ENCODE measurements at regions not wholly inside any gene's neighbourhood (a gene's known extent, or its start where the extent isn't known, plus 50 kb on each side); places are given as distances from the start of the nearest gene placed in this dataset.
"Not testable (repeated sequence)": the region's sequence is repeated elsewhere in the genome, so short reads cannot be mapped to it uniquely, and the experiment has no call there.

DNA sequence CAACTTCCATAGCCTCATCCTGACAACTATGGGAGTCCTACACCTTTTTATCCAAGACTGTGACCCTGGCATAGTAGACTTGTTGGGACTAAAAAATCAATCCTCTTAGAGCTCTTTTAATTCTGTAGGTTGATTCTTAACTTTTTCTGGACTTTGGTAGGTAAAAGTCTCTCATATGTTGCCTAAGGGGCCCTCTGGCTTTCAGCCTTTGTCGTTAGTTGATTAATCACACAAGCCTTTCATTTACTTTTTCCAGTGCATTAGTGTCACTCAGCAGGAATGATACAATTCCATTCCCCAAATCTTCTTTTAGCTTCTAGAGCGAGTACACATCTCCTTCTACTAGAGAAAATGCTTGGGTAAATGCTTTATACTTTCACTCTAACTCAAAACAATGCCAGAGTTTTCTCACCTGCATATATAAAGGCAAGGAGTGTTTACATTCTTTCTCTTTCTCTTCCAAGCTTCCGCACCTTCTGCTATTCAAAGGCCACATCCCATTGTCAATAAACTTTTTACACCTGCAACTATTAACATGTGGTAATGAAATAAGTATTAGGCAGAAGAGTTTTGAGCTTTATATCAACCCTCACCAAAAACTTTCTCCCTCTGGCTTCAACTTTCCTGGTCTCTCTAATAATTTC, 516.6 kb downstream of the FAM181B start:
- no peak for DNase-seq (ENCODE audit: low read depth)

DNA sequence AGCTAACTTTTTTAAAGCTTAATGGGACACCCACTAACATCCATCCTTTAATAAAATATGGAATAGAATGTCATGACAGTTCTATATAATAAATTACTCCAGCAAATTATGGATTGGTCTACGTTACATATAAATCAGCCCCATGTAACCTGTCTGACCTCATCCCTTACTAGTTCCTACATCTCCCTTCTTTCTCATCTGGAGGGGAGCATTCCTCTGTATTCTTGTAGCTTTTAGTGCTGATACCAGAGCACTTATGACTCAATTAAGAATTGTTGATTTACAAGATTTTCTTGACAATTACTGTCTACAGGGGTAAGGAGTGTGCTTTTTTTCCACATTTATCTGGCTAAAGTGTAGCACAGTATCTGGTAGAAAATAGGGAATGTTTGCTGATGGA, 523.7 kb downstream of the FAM181B start:
- DNase-seq (ENCODE audit: low read depth), result no peak

DNA sequence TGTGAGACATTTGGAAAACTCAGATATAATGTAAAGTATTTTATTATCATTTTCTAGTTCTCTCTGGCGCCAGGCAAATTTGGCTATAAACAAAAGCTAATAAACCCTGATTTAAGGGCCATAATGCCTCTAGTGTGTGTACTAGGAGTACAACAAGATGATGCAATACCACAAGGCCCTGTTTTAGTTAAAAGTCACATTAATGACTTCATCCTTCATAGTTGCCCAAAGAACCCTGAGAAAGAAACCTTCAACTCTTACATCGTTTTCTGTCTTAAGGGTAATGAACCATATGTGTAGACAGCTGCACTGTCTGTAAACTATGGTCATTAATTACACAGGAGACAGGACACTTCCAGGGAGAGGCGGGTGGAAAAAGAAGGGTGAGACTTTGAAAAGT, 538.4 kb downstream of the FAM181B start:
- no peak for DNase-seq (ENCODE audit: low read depth)

DNA sequence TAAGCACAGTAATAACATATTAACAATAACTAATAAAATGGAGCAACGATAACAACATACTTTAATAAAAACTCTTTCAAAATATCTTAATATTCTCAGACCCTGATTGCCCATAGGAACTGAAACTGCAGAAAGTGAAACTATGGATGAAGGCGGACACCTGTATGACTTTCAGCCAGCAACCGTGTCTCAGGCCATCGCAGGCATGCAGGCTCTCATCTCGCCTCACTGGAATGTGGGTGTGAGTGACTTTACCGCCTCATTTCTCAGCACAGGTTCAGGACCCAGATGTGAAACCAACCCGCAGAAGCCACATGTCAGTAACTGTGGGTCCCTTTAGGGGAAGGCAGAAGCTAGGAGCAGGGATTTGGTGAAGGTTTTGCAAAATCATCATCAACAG, 539.1 kb downstream of the FAM181B start:
- no peak for DNase-seq (ENCODE audit: low read depth)

DNA sequence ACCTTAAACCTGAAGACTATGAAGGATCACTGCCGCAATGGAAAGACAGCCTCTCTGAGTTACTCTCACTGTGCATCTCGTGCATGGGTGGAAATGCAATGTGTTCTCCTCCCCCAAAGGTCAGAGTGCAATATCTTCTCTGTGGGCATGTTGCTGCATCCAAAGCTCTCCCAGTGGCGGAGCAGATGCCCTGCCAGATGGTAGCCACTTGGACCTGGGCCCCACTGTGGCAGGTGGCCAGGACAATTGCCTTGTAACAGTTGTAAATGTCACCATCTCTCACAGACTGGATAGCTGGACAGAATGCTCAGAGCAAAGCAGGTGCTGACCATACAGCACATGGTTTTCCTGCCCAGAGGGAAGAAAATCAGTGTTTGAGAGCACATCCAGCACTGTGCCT, 542.0 kb downstream of the FAM181B start:
- DNase-seq (ENCODE audit: low read depth), result no peak

DNA sequence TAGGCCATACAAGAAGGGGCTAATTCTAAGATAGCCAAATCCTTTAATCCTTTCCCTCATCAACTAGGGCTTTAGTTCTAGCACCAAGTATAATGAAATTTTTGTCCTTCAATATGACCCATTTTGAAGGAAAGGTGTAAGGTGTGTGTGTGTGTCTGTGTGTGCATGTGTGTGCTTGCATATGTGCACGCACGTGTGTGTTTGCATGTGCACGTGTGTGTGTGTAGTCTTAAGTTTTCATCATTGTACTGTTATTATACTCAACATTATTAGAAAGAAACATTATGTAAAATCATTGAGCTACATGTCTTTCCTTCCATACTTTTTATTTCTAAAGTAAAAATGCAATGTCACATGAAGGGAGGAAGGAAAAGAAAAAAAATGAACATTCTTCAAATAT, 547.7 kb downstream of the FAM181B start:
- no peak for DNase-seq (ENCODE audit: low read depth)

DNA sequence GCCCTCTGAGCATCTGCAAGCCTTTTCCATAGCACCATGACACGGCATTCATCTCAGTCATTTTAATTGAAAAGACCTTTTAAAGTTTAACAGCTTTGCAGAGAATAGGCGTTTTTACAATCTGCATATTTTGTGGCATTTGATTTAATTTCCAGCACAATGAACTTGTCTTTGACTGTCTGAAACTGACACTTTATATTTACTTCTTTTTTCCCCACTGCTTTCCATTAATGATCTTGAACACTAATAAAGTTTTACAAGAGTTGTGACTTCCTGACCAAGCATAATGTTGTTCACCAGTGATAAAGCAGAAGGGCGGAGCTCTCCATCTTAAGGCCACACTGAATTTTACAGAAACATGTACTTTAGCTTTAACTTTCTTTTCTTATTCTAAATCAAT, 548.7 kb downstream of the FAM181B start:
- DNase-seq (ENCODE audit: low read depth), result no peak

DNA sequence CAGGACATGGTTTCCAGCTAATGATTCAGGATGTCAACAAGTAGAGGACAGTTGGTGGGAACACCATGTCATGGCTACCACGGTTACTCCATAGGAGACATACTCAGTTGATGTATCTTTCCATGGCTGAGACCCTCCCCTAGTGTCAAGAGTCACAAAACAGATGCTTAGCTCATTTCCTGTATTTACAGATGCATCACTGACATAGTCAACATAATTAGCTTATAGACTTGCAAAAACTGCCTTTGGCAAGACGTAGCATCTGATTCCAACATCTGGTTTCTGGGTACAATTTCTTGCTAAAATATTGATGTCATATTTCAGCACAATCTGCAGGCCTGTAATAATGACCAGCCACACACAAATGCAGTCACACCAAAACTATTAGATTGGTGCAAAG, 550.3 kb downstream of the FAM181B start:
- no peak for DNase-seq (ENCODE audit: low read depth)

DNA sequence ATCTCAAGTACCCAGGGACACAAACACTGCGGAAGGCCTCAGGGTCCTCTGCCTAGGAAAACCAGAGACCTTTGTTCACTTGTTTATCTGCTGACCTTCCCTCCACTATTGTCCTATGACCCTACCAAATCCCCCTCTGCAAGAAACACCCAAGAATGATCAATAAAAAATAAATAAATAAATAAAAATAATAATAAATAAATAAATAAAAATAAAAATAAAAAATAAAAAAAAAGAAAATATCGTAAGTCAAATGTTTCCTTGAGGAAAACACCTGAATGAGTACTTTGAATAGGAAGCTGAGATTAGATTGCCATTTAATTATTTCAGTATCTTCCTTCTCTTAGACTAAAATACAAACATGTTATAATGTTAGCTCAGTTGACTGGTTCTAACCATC, 551.0 kb downstream of the FAM181B start:
- DNase-seq (ENCODE audit: low read depth), result not testable (repeated sequence)

DNA sequence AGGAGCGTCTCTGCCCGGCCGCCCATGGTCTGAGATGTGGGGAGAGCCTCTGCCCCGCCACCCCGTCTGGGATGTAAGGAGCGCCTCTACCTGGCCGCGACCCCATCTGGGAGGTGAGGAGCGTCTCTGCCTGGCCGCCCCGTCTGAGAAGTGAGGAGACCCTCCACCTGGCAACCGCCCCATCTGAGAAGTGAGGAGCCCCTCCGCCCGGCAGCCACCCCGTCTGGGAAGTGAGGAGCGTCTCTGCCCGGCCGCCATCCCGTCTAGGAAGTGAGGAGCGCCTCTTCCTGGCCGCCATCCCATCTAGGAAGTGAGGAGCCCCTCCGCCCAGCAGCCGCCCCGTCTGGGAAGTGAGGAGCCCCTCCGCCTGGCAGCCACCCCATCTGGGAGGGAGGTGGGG, 551.9 kb downstream of the FAM181B start:
- not testable (repeated sequence) for DNase-seq (ENCODE audit: low read depth)

DNA sequence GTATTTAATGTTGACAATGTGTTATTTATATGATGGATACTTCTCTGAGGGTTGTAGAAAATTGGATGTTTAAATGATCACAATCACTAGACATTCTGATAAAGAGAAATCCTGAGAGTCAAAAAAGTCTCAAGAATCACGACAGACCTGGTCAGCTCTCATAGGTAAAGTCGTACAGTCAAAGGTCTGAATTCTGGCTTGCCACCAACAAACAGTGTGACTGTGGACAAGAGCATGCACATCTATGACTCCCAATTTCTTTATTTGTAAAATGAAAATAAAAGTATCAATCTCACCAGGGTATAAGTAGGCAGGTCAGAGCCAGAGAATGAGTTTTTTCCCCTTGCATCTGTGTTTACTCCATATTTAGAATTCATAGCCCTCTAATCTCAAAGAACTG, 556.7 kb downstream of the FAM181B start:
- DNase-seq (ENCODE audit: low read depth), result no peak

DNA sequence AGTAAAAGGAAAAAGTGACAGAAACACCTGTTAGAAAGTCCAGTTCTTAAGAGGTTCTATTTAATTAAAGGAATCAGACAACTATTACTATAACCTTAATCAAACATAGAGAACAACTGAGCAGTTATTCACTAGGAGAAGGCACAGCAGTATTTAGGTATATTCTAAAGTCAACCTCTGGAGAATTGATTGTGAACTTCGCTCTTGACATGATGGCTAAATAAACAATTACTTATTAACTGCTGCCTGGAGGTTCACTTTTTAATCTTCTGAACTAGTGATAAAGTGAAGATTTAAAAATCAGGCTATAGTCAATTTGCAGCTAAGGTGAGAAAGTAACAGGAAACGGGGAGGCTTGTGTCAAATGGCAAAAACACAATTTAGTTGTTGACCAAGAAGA, 557.3 kb downstream of the FAM181B start:
- DNase-seq (ENCODE audit: low read depth), result no peak

DNA sequence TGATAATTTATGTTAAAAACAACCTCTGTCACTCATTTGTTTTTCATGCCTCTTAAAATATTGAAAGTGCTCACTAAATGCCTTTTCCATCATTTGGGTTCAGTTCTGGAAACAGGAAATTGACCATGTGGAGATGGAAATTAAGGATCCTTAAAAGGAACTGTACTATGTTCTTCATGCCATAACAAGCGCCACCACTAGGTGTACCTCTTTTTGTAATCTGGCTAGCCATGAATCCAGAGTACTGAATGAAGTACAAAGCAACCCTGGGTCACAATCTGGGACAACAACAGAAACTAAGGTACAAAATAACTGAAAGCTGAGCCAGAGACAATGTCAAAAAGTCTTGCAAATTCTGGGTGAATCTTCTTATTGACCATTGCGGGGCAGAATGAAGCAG, 559.1 kb downstream of the FAM181B start:
- no peak for DNase-seq (ENCODE audit: low read depth)

DNA sequence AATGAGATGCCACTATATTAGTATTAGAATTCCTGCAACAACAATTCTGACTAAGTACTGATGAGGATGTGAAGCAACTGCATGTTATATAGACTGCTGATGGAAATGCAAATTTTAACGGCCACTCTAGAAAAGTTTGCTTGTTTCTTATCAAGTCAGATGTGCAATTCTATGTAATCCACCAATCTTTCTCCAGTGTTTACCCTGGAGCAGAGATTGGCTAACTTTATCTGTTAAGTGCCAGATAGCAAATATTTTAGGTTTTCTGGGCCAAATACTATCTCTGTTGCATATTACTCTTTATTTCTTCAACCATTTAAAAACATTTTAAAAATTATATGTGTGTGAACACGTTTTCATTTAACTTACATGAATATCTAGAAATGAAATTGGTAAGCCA, 586.9 kb downstream of the FAM181B start:
- no peak for DNase-seq (ENCODE audit: low read depth)

DNA sequence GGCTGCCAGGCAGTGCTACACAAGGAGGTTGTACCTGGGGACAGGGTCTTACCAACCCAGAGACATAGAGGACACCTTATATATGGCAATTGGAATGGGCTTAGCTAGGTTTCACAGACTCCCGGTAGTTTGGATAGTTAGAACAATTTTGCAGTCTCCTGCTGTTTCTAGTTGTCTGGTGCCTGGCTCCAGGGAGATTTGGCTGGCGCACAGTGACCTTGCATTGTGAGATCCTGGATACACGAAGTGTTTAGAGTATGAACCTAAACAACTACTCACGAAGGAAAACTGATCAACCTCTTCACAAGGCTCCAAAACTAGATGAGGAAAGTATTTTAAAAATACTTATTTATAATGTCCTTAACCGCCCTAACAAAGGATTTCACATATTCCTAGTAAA, 614.7 kb downstream of the FAM181B start:
- DNase-seq (ENCODE audit: low read depth), result no peak

DNA sequence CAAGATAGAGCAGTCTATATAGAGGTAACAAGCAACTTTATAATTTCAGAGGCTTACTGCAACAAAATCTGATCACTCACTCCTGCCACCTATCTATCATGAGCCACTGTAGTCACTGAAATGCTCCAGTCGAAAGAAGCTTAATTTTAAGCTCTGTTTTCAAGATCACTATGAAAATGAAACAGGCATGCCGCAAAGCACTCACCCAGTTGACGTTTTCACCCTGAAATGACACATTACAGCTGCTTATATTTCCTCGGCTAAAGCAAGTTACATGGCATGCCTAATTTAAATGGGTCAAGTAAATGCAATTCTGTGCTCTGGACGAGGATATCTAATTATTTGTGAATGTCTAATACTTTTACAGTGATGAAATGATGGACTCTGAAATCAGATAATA, 616.3 kb downstream of the FAM181B start:
- DNase-seq (ENCODE audit: low read depth), result no peak

DNA sequence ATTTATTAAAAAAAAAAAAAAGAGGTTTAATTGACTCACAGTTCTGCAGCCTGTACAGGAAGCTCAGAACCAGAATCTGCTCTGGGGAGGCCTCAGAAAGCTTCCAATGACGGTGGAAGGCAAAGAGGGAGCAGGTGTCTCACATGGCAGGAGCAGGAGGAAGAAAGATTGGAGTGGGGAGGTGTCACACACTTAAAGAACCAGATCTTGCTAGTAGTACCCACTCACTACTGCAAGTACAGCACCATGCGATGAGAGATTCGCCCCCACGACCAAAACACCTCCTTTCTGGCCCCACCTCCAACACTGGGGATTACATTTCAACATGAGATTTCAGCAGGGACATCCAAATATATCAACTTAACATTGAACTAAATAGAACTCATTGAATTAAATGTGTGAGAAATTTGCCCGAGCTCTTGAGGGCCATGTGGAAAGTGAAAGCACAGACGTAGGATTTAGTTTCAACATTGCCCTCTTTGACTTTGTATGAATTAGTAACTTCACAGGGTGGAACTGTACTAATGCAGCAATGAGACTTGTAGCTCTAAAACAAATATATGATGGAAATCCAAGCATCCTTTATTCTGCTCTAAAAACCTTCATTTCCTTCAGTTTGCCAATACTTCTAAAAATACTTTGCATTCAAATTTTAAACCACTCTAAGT, 628.2 kb downstream of the FAM181B start:
- DNase-seq (ENCODE audit: low read depth), result no peak

DNA sequence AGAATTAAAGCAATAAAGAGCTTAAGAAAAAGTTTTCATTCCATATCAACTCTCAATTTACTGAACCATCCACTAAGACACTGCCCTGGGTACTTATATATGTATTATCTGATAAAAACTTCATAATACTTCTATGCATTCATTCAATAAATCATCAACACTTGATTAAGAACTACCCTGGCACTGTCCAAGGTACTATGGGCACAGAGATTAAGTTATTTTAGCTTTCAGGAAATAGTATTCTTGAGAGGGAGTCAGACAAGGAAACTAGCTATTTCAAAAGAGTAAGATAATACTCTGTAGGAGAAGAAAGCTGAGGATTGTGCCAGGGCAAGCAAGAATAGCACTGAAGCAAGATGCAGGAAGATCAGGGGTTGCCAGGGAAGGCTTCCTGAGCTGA, 640.8 kb downstream of the FAM181B start:
- no peak for DNase-seq (ENCODE audit: low read depth)

DNA sequence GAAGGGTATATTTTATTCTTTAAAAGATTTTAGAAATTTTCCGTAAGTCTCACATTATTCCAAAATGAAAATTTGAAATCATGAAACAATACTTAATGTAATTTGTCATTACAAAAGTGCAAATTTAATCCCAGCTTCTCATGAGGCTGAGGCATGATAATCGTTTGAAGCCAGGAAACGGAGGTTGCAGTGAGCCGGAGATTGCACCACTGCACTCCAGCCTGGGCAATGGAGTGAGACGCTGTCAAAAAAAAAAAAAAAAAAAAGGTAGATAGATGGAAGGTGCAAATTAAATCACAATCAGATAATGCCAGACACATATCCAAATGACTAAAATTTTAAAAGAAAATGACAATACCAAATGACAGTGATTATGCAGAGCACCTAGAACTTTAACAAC, 644.2 kb downstream of the FAM181B start:
- DNase-seq (ENCODE audit: low read depth), result no peak

DNA sequence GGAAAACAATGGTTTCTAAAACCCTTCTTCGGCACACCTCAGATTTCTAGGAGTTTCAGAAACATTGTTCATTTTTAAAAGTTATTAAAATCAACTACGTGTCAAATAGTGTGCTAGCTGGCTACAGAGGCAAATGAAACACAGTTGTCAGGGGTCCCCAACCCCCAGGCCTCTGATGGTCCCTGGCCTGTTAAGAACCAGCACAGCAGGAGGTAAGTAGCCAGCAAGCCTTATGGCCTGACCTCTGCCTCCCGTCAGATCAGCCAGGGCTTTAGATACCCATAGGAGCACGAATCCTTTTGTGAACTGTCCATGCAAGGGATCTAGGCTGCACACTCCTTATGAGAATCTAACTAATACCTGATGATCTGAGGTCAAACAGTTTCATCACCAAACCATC, 648.2 kb downstream of the FAM181B start:
- no peak for DNase-seq (ENCODE audit: low read depth)

DNA sequence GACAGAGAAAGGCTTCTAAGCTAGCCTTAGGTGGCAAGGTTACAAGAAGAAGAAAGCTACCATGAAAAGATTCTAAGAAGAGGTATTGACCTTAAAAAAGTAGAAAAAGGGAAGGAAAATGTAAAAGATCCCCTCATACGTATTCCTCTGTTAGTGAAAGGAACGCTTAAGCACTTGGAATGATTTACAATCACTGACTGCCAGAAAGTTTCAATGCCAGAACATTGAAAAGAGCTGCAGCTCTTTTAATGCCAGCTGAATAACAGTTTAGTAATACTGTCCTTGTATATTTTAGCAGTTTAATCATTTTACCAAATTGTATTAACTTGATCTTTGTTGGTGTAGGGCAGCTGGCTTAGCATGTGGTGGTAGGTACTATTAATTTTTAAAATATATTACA, 650.7 kb downstream of the FAM181B start:
- no peak for DNase-seq (ENCODE audit: low read depth)

DNA sequence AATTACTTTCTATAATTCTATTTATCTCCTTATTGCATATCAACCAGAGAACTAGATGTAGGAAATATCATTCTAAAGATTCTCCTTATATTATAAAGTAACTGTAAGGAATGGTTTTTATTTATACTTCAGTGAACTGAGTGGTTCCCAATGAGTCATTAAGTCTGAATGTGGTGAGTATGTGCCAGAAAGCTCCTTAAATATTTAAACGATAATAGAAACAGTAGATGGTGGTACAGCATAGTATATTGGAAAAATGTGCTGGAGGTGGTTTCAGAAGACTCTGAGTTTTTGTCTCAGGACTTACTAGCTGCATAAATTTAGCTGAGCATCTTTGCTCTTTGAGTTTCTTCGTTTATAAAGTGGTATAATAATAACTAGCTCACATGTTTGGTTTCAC, 653.5 kb downstream of the FAM181B start:
- no peak for DNase-seq (ENCODE audit: low read depth)

DNA sequence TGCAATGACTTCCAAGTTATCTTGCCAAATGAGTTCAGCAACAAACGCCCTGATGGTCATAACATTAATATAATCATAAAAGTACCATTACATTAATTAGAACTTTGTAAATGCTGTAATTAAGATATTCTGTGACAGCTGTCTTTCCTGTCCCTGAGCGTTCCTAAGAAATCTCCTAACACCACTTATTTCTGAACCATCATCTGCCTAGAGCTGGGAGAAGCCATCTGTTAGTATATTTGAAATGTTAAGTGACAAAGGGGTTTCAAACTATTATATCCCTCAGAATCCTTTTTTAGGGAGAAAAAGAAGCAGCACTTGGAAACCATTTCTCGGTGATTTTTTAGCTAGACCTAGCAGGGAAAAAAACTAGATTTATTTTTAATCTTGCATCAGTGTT, 657.5 kb downstream of the FAM181B start:
- DNase-seq (ENCODE audit: low read depth), result no peak

DNA sequence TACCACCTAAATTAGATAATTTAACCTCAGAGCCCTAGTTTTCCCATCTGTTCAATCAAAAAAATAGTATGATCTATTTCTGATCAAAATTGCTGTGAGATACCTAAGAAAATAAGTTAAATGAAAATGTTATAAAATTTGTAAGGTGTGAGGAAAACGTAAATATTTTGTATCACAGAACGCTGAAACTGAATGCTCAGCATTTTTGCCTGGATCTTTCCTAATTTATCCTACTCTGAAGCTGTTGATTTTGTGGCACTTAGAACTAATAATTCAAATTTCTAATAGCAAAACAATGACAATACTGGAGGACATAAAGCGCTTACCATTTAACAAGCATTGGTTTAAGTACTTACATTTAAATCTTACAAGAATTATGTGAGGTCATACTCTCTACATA, 674.2 kb downstream of the FAM181B start:
- DNase-seq (ENCODE audit: low read depth), result no peak

All from amniotic epithelial cell (primary cell).